Limb (tissue), 2 donors: ENCODE measurements at regions not wholly inside any gene's neighbourhood (a gene's known extent, or its start where the extent isn't known, plus 50 kb on each side); places are given as distances from the start of the nearest gene placed in this dataset.
"Not testable (repeated sequence)": the region's sequence is repeated elsewhere in the genome, so short reads cannot be mapped to it uniquely, and the experiment has no call there.

Source experiments
- DNase-seq, 2 donors: peaks; one replicate each; pipeline ENCODE4 v3.0.0-alpha.2; 2016; ENCODE audit errors: extremely low spot score in 2 of 2

- no peak for DNase-seq
Observed at GRCh38 chr6:76788155-76788554, 675.1 kb downstream of the HTR1B start.

GRCh38 chr6:76779068-76779467 is 684.2 kb downstream of the HTR1B start:
- no peak for DNase-seq

- no peak for DNase-seq
Observed at GRCh38 chr6:76776876-76777275, 686.4 kb downstream of the HTR1B start.

GRCh38 chr6:76774781-76775384 is 688.4 kb downstream of the HTR1B start:
- no peak for DNase-seq

GRCh38 chr6:76772951-76773350 is 690.3 kb downstream of the HTR1B start:
- no peak for DNase-seq

DNA sequence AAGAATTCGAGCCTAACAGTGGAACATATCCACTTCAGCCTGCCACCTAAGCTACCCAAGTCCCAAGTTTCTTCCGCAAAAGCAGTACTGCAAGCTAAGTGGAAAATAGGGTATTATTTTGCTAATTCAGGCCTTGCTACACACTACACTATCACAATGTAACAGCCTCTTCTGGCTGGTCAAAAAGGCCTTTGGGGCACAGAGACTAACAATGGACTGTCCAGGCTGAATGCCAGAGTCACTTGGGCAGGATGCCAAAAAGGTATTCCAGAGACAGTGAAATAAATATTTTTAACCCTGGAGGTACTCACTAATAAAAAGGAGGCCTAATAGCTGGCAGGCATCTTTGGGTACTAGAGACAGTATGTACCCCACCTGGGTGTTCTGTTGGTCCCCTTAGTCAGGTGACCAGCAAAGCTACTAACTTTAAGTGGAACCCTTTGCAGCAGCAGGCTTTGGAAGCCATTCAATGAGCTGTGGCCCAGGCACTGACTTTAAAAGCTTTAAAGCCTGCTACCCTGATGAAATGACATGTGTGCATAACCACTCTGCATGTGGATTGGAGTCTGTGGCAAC is 692.1 kb downstream of the HTR1B start:
- no peak for DNase-seq

DNA sequence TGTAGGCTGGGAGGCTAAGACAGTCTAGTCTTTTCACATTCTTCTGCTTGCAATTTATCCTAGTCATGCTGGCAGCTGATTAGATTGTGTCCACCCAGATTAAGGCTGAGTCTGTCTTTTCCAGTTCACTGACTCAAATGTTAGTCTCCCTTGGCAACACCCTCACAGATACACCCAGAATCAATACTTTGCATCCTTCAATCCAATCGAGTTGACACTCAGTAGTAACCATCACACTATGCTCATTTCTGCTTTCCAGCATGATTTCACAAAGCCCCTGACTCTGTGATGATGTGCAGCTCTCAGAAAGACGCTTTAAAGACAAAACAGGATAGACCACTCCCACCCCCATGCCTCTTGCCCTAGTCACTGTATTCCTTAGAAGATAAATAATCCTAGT is 693.0 kb downstream of the HTR1B start:
- DNase-seq, result no peak

- DNase-seq, result peak in 1 of 2 donors; percentile 16
Observed at GRCh38 chr6:76768556-76768955, 694.7 kb downstream of the HTR1B start.

GRCh38 chr6:76764057-76764456 is 691.6 kb upstream of the IMPG1 start:
- DNase-seq, result no peak

DNA sequence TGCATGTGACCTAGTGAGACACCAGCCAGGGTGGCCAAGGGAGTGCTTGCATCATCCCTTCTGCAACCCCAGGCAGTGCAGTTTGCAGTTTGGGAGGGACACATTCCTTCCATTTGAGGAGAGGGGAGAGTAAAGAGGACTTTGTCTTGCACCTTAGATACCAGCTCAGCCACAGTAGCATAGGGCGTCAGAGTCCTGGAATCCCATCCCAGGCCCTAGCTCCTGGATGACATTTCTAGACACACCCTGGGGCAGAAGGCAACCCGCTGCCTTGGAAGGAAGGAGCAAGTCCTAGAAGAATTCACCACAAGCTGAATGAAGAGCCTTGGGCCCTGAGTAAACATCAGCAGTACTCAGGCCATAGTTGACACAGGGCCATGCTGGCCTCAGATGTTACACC is 680.4 kb upstream of the IMPG1 start:
- DNase-seq, result no peak

DNA sequence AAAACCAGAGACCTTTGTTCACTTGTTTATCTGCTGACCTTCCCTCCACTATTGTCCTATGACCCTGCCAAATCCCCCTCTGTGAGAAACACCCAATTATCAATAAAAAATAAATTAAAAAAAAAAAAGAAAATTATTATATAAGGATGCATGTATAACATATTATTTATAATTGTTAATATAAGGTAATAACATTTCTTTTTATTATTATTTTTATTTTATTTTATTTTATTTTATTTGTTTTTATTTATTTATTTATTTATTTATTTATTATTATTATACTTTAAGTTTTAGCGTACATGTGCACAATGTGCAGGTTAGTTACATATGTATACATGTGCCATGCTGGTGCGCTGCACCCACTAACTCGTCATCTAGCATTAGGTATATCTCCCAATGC is 672.9 kb upstream of the IMPG1 start:
- not testable (repeated sequence) for DNase-seq

DNA sequence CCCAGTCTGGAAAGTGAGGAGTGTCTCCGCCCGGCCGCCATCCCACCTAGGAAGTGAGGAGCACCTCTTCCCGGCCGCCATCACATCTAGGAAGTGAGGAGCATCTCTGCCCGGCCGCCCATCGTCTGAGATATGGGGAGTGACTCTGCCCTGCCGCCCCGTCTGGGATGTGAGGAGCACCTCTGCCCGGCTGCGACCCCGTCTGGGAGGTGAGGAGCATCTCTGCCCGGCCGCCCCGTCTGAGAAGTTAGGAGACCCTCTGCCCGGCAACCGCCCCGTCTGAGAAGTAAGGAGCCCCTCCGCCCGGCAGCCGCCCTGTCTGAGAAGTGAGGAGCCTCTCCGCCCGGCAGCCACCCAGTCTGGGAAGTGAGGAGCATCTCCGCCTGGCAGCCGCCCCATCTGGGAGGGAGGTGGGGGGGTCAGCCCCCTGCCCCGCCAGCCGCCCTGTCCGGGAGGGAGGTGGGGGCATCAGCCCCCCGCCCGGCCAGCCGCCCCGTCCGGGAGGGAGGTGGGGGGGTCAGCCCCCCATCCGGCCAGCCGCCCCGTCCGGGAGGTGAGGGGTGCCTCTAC is 671.8 kb upstream of the IMPG1 start:
- DNase-seq, result not testable (repeated sequence)

- no peak for DNase-seq
Observed at GRCh38 chr6:76742919-76743318, 670.5 kb upstream of the IMPG1 start.

GRCh38 chr6:76719449-76719848 is 647.0 kb upstream of the IMPG1 start:
- DNase-seq, result no peak

DNA sequence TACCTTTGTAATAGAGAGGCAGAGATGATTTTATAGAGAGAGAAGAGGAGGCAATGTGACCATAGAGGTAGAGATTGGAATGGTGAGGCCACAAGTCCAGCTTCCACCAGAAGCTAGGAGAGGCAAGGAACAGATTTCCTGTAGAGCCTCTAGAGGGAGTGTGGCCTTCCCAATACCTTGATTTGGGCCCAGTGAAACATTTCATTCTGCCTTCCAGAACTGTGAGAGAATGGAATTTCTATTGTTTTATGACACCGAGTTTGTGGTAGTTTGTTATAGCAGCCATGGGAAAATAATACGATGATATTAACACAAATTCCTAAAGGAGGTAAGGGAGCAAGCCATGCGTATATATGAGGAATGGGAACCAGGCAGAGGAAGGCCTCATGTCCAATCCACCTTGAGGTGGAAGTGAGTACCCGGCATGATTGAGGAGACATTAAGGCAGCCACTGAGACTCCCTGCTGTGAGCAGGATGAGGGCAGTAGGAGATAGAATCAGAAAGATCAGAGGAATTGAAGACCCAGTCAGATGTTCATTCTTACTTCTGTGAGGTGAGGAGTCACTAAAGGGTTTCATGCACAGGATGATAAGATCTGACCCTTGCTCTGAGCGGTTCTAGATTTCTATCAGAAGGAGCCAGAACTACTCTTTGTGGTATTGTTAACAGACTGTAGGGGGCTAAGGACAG is 636.3 kb upstream of the IMPG1 start:
- no peak for DNase-seq

- no peak for DNase-seq
Observed at GRCh38 chr6:76707630-76708029, 635.2 kb upstream of the IMPG1 start.

GRCh38 chr6:76706631-76707030 is 634.2 kb upstream of the IMPG1 start:
- peak in 1 of 2 donors; percentile 66 for DNase-seq

- DNase-seq, result no peak
Observed at GRCh38 chr6:76706086-76706485, 633.6 kb upstream of the IMPG1 start.

- DNase-seq, result no peak
Observed at GRCh38 chr6:76703786-76704185, 631.3 kb upstream of the IMPG1 start.

- DNase-seq, result no peak
Observed at GRCh38 chr6:76703285-76703684, 630.8 kb upstream of the IMPG1 start.

GRCh38 chr6:76702187-76702586 is 629.7 kb upstream of the IMPG1 start:
- DNase-seq, result no peak

DNA sequence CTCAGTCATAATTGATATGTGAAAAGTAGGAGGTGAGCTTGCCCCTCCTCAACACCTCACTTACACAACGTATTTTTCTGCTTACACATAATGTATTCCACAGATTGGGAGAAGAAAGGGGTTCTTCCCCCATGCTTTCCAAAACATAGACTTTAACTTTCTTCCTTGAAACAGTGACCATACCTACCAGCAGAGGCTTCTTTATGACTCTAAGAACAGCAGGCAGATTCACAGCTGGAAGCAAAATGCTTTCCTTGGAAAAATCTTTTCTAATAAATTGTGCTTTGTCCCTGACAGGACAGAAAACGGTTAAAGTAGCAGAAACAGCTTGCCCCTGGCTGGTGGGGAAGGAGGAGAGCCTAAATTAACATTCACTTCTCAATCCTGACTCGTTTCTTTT is 629.1 kb upstream of the IMPG1 start:
- DNase-seq, result no peak

DNA sequence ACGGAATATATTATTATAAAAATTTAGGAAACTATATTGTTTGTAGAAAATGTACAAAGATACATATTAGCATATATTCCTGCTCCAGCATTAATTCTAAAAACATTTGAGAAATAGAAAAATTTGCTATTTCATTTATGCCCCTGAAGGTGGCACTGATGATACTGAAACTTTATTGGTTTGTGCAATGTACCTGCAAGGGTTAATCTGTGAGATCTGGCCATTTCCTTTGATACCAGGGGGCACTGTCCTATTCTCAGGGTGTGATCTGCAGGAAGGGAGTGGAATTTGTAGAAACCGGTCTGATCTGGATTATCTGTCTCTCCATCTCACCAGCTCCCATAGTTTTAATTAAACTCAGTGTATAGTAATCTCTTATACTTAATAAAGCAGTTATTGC is 625.1 kb upstream of the IMPG1 start:
- DNase-seq, result no peak
